GM13977 (cell line): ENCODE measurements at regions not wholly inside any gene's neighbourhood (a gene's known extent, or its start where the extent isn't known, plus 50 kb on each side); places are given as distances from the start of the nearest gene placed in this dataset.
"Not testable (repeated sequence)": the region's sequence is repeated elsewhere in the genome, so short reads cannot be mapped to it uniquely, and the experiment has no call there.

Source experiments
- DNase-seq: peaks from one replicate; pipeline ENCODE4 v3.0.0; 2012; ENCODE audit warnings: low spot score
- in situ Hi-C: fragments of 300-500 bp; cut with MboI; formaldehyde crosslinking; loops from one replicate; pipeline ENCODE4 v1.12.0; 2022; ENCODE audit warnings: low sequenced_read_pairs, low pct_unique_long_range_greater_than_20kb, mixed read lengths, inconsistent platforms; ENCODE audit not compliant: unreplicated experiment
- TF ChIP-seq, protein P1 (sequence below): IDR thresholded peaks from 2 replicates; pipeline ENCODE4 v1.5.1; 2012; ENCODE audit warnings: mild to moderate bottlenecking, control low read depth; ENCODE audit not compliant: insufficient read depth; ENCODE audit errors: extremely low read depth, missing control alignments

- TF ChIP-seq, protein P1, sequence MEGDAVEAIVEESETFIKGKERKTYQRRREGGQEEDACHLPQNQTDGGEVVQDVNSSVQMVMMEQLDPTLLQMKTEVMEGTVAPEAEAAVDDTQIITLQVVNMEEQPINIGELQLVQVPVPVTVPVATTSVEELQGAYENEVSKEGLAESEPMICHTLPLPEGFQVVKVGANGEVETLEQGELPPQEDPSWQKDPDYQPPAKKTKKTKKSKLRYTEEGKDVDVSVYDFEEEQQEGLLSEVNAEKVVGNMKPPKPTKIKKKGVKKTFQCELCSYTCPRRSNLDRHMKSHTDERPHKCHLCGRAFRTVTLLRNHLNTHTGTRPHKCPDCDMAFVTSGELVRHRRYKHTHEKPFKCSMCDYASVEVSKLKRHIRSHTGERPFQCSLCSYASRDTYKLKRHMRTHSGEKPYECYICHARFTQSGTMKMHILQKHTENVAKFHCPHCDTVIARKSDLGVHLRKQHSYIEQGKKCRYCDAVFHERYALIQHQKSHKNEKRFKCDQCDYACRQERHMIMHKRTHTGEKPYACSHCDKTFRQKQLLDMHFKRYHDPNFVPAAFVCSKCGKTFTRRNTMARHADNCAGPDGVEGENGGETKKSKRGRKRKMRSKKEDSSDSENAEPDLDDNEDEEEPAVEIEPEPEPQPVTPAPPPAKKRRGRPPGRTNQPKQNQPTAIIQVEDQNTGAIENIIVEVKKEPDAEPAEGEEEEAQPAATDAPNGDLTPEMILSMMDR, result no peak
- in situ Hi-C loops, result no loop called here
- DNase-seq, result no peak
Observed at GRCh38 chr1:157201767-157202166, 63.6 kb upstream of the ETV3 start.

GRCh38 chr1:157200451-157200850 lies 62.3 kb upstream of the ETV3 start:
- TF ChIP-seq, protein P1, result no peak
- in situ Hi-C loops, result no loop called here
- no peak for DNase-seq

DNA sequence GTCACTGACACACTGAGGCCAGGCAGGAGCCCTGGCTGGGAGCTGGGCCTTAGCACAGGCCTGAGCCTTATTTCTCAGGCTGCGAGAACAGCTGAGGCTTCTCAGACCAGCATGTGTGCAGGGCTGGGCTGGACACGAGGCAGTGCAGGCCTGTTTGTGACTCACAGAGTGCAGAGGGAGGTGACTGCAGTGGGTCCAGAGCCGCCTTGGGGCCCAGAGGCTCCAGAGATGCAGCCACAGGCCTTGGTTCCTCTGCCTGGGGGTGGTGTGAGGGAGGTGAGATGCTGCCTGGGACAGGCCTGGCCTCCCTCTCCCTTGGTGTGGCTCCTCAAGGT lies 61.2 kb upstream of the ETV3 start:
- TF ChIP-seq, protein P1, result no peak
- no peak for DNase-seq
- in situ Hi-C loops, result loop anchor here (10.0 to 25.0 kb wide), 2 partner anchors 163 to 285 kb away; no protein-coding TSS in a partner anchor

- no peak for DNase-seq
- TF ChIP-seq, protein P1, result no peak
- in situ Hi-C loops, result loop anchor here (10.0 to 25.0 kb wide), 2 partner anchors 163 to 286 kb away; no protein-coding TSS in a partner anchor
Observed at GRCh38 chr1:157198619-157199420, 60.6 kb upstream of the ETV3 start.

DNA sequence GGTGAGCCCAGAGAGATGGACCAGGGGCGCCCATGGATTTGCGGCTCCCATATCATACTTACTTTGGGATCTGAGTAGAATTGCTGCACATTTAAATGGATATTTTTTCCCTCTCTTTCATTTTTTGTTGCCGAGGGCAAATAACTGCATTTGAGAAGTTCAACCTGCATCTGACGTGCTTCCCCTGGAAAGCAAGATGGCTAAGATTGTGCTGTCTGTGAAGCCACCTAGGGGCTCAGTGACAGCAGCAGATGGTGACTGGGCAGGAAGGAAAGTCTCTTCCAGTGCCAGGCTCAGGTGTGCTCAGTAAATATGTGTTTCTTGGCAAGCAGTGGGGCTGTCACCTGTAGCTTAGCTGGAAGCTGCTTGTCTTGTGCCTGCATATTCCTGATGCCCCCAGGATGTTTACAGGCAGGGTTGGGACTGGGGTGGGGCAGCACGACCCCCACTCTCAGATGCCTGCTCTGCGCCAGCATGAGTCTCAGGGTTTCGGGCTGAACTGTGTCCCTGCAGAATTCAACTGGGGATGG lies 59.8 kb upstream of the ETV3 start:
- TF ChIP-seq, protein P1, result no peak
- DNase-seq, result no peak
- in situ Hi-C loops, result loop anchor here (10.0 to 25.0 kb wide), 2 partner anchors 164 to 287 kb away; no protein-coding TSS in a partner anchor

GRCh38 chr1:157196670-157197456 lies 58.7 kb upstream of the ETV3 start:
- DNase-seq, result not testable (repeated sequence)
- in situ Hi-C loops, result loop anchor here (10.0 to 25.0 kb wide), 2 partner anchors 165 to 288 kb away; no protein-coding TSS in a partner anchor
- TF ChIP-seq, protein P1, result peak; percentile 25
